K562 (cell line): ENCODE measurements at regions not wholly inside any gene's neighbourhood (a gene's known extent, or its start where the extent isn't known, plus 50 kb on each side); places are given as distances from the start of the nearest gene placed in this dataset.

Experiments
- ATAC-seq: fragments of 200-7000 bp; cut with Tn5 transposase; 3 replicates; pipeline ENCODE4 v1.9.1; 2020; ENCODE audit warnings: moderate library complexity
- BruUV-seq: library from RNA; stranded (reverse); fragments of 400-500 nt; replicated peaks from 2 replicates; lab custom pipeline; 2021; lab: Mats Ljungman, UMichigan
- CTCF ChIA-PET: fragments of 300-600 bp; formaldehyde crosslinking; extraction: SDS; loops from one replicate; lab custom pipeline; 2021; ENCODE audit warnings: low intra/inter-chr PET ratio; lab: Yijun Ruan, JAX
- POLR2A ChIA-PET: fragments of 300-600, 350-650 bp; sonication (Branson Sonifier 250); formaldehyde crosslinking; extraction: SDS; loops from one replicate; lab custom pipeline; 2021; ENCODE audit warnings: antibody characterized with exemption, inconsistent platforms; lab: Yijun Ruan, JAX
- DNase-seq, 4 experiments: peaks; one replicate each; pipeline versions ENCODE4 v3.0.0 to v3.0.0-alpha.2; 2011 to 2018; ENCODE audit warnings: low spot score in 3 of 4, mixed read lengths in 3 of 4; ENCODE audit errors: extremely low read depth in 1 of 4
- FAIRE-seq: peaks from 2 replicates; lab custom pipeline; 2011; peaks lifted over from hg19 to GRCh38; lab: Jason Lieb, UNC
- H2AFZ ChIP-seq: 2 replicates; pipeline ENCODE4 v1.6.0; 2011; ENCODE audit warnings: low read depth, low read length, control low read depth, inconsistent platforms
- H3K27ac ChIP-seq: fragments of 200-600 bp; 3 replicates; pipeline ENCODE4 v1.8.0; 2011; ENCODE audit warnings: low read depth, mild to moderate bottlenecking, control low read depth, inconsistent platforms, low read length, moderate library complexity, mixed read lengths; ENCODE audit errors: extremely low read depth
- H3K27me3 ChIP-seq, 2 experiments: fragments of 300-600 bp in 1 of 2; 2 replicates in 1 of 2; 3 replicates in 1 of 2; pipeline versions ENCODE4 v1.6.0 to v1.8.0; 2011; ENCODE audit warnings: inconsistent platforms in 2 of 2, low read length in 2 of 2, mild to moderate bottlenecking in 1 of 2, mixed read lengths in 1 of 2, moderate library complexity in 1 of 2; ENCODE audit not compliant: control insufficient read depth in 2 of 2, insufficient read depth in 2 of 2
- H3K36me3 ChIP-seq: fragments of 300-600 bp; 3 replicates; pipeline ENCODE4 v1.8.0; 2011; ENCODE audit warnings: mild to moderate bottlenecking, low read length, inconsistent platforms; ENCODE audit not compliant: control insufficient read depth, insufficient read depth
- H3K4me1 ChIP-seq, 2 experiments: fragments of 200-600 bp in 1 of 2; replicated peaks in 1 of 2; 2 replicates in 1 of 2; 3 replicates in 1 of 2; pipeline versions ENCODE4 v1.5.1 to v1.8.0; 2011; ENCODE audit warnings: inconsistent platforms in 2 of 2, low read length in 2 of 2, mild to moderate bottlenecking in 1 of 2, mixed read lengths in 1 of 2, moderate library complexity in 1 of 2; ENCODE audit not compliant: control insufficient read depth in 2 of 2, insufficient read depth in 2 of 2
- H3K4me2 ChIP-seq: 2 replicates; pipeline ENCODE4 v1.6.1; 2011; ENCODE audit warnings: low read length, control low read depth, inconsistent platforms, mixed read lengths; ENCODE audit not compliant: insufficient read depth
- H3K4me3 ChIP-seq: fragments of 200-600 bp; sonication (generic), shearing (Covaris generic); 2 replicates; pipeline ENCODE4 v1.5.1; 2016; ENCODE audit warnings: control low read depth, inconsistent platforms
- H3K79me2 ChIP-seq: fragments of 200-600 bp; 3 replicates; pipeline ENCODE4 v1.8.0; 2011; ENCODE audit warnings: low read length, inconsistent platforms; ENCODE audit not compliant: control insufficient read depth, insufficient read depth
- H3K9ac ChIP-seq, 2 experiments: 2 replicates each; pipeline versions ENCODE4 v1.6.0 to v1.6.1; 2011; ENCODE audit warnings: low read depth in 2 of 2, low read length in 2 of 2, control low read depth in 1 of 2, inconsistent platforms in 1 of 2, mild to moderate bottlenecking in 1 of 2, mixed read lengths in 1 of 2; ENCODE audit not compliant: insufficient read depth in 1 of 2
- H3K9me1 ChIP-seq: one replicate; pipeline ENCODE4 v1.6.0; 2011; ENCODE audit warnings: inconsistent platforms, mild to moderate bottlenecking, low read length, moderate library complexity; ENCODE audit not compliant: control insufficient read depth, insufficient read depth
- H3K9me3 ChIP-seq: replicated peaks from 2 replicates; pipeline ENCODE4 v1.5.1; 2011; ENCODE audit warnings: low read depth, low read length, inconsistent platforms; ENCODE audit not compliant: control insufficient read depth, insufficient read depth
- H4K20me1 ChIP-seq: replicated peaks from 2 replicates; pipeline ENCODE4 v1.6.1; 2011; ENCODE audit warnings: low read length, inconsistent platforms, mixed read lengths; ENCODE audit not compliant: control insufficient read depth, insufficient read depth
- ADNP ChIP-seq: fragments of 200-800 bp; sonication (Bioruptor generic); IDR thresholded peaks from 2 replicates; pipeline ENCODE4 v1.6.1; 2016; ENCODE audit warnings: missing genetic modification characterization, missing compliant biosample characterization
- BRD4 ChIP-seq: fragments of 200-600 bp; sonication (generic); IDR thresholded peaks from 2 replicates; pipeline ENCODE4 v1.6.1; 2017; ENCODE audit warnings: inconsistent platforms
- CCAR2 ChIP-seq: fragments of 200-400 bp; formaldehyde crosslinking; IDR thresholded peaks from 2 replicates; pipeline ENCODE4 v1.6.1; 2017; ENCODE audit warnings: mild to moderate bottlenecking, low read depth, low read length
- CEBPB ChIP-seq: fragments of 450-650 bp; IDR thresholded peaks from 2 replicates; pipeline ENCODE4 v1.6.1; 2016; ENCODE audit warnings: missing genetic modification characterization, missing compliant biosample characterization
- CREM ChIP-seq: IDR thresholded peaks from 2 replicates; pipeline ENCODE4 v1.6.1; 2014; ENCODE audit warnings: antibody characterized with exemption, low read depth
- ELK3 ChIP-seq: fragments of 450-650 bp; formaldehyde crosslinking; IDR thresholded peaks from 2 replicates; pipeline ENCODE4 v1.4.0; 2020; ENCODE audit warnings: mild to moderate bottlenecking
- FOS ChIP-seq: IDR thresholded peaks from 3 replicates; pipeline ENCODE4 v1.6.1; 2011; ENCODE audit not compliant: insufficient read length; ENCODE audit errors: extremely low read depth
- FOXO4 ChIP-seq: fragments of 450-650 bp; formaldehyde crosslinking; IDR thresholded peaks from 2 replicates; pipeline ENCODE4 v1.4.0; 2020; ENCODE audit warnings: mild to moderate bottlenecking, moderate library complexity
- HMBOX1 ChIP-seq: sonication (generic); IDR thresholded peaks from 2 replicates; pipeline ENCODE4 v1.6.1; 2016
- KLF16 ChIP-seq: IDR thresholded peaks from 2 replicates; pipeline ENCODE4 v1.6.1; 2016; ENCODE audit warnings: antibody characterized with exemption
- NFYB ChIP-seq: IDR thresholded peaks from 2 replicates; pipeline ENCODE4 v1.6.1; 2011; ENCODE audit warnings: mild to moderate bottlenecking, moderate library complexity; ENCODE audit not compliant: insufficient read length; ENCODE audit errors: extremely low read depth
- NR3C1 ChIP-seq: sonication (generic); formaldehyde crosslinking; IDR thresholded peaks from 2 replicates; pipeline ENCODE4 v1.8.1; 2022; ENCODE audit warnings: missing genetic modification reagents
- SMAD4 ChIP-seq: fragments of 250-450 bp; sonication (Bioruptor Pico); conservative IDR thresholded peaks from 2 replicates; pipeline ENCODE4 v1.8.0; 2021; ENCODE audit warnings: inconsistent platforms, mild to moderate bottlenecking, moderate library complexity
- SRSF9 ChIP-seq: fragments of 200-400 bp; formaldehyde crosslinking; IDR thresholded peaks from 2 replicates; pipeline ENCODE4 v1.6.1; 2017; ENCODE audit warnings: low read depth, low read length, borderline replicate concordance
- ZNF184 ChIP-seq: sonication (generic); formaldehyde crosslinking; IDR thresholded peaks from 2 replicates; pipeline ENCODE4 v1.5.0; 2020; ENCODE audit warnings: missing genetic modification reagents
- ZNF347 ChIP-seq: fragments of 450-650 bp; formaldehyde crosslinking; IDR thresholded peaks from 2 replicates; pipeline ENCODE4 v1.4.0; 2020; ENCODE audit warnings: low read depth, mild to moderate bottlenecking, moderate library complexity
- ZNF384 ChIP-seq: IDR thresholded peaks from 2 replicates; pipeline ENCODE4 v1.6.1; 2012; ENCODE audit warnings: low read depth, low read length, improper control_type of control experiment
- in situ Hi-C: fragments of 300-500 bp; cut with MboI; formaldehyde crosslinking; loops from 4 replicates; pipeline ENCODE4 v1.15.0; 2018; ENCODE audit warnings: inconsistent platforms, mixed read lengths
- intact Hi-C: fragments of 100-400 bp; cut with micrococcal nuclease; formaldehyde crosslinking; loops from 2 replicates; pipeline ENCODE4 v1.14.2; 2022

- Histone ChIP-seq H3K4me1 (no peaks in the 10 kb centered on the region), H3K9ac (no peak overlapping the region), H3K27me3 (no peaks in the 10 kb centered on the region), H3K4me2 (no peak overlapping the region), H3K4me3 (no peak overlapping the region), H3K36me3 (no peaks in the 10 kb centered on the region), H3K9me3 (no peaks in the 10 kb centered on the region; the same call in 1 of the 2 replicates), H2AFZ (no peak overlapping the region), H4K20me1 (no peaks in the 10 kb centered on the region), H3K79me2 (no peaks in the 10 kb centered on the region), H3K9me1 (no peaks in the 10 kb centered on the region), H3K27ac (no peak overlapping the region)
- no peak for DNase-seq
- ChIA-PET CTCF (interaction anchor here (0.6 kb wide), 1 partner anchor 13 kb away, joined by 3 read pairs; no protein-coding TSS in a partner anchor), POLR2A (interaction anchor here (1.5 kb wide), 1 partner anchor 16 kb away, joined by 4 read pairs; no protein-coding TSS in a partner anchor)
- ATAC-seq: no peak
- no TSS peak for BruUV-seq
- no peak for TF ChIP-seq FOS
- no peak for TF ChIP-seq NFYB
- TF ChIP-seq SMAD4: no peak
- in situ Hi-C loops: no loop called here
- intact Hi-C loops: no loop called here
- no peak for FAIRE-seq
Measured at GRCh38 chr4:32133734-32134133, 1413.6 kb downstream of the PCDH7 start.

GRCh38 chr4:32135642-32136041, 1415.5 kb downstream of the PCDH7 start:
- Histone ChIP-seq H3K4me2 (no peak overlapping the region), H3K4me1 (no peaks in the 10 kb centered on the region), H3K9me3 (no peaks in the 10 kb centered on the region), H3K27me3 (no peaks in the 10 kb centered on the region), H3K9ac (no peak overlapping the region), H3K9me1 (no peaks in the 10 kb centered on the region), H2AFZ (no peak overlapping the region), H4K20me1 (no peaks in the 10 kb centered on the region), H3K79me2 (no peaks in the 10 kb centered on the region), H3K36me3 (no peaks in the 10 kb centered on the region), H3K27ac (no peak overlapping the region), H3K4me3 (no peak overlapping the region)
- intact Hi-C loops (no loop called here), in situ Hi-C loops (no loop called here)
- no peak for ATAC-seq
- no TSS peak for BruUV-seq
- ChIA-PET CTCF (no interaction called here), POLR2A (no interaction called here)
- DNase-seq: no peak
- no peak for FAIRE-seq
- TF ChIP-seq ZNF384 (no peak), ELK3 (no peak), CCAR2 (no peak), NR3C1 (no peak), KLF16 (no peak), BRD4 (no peak), ADNP (no peak), ZNF347 (CRISPR knock-in tag) (no peak), ZNF184 (CRISPR knock-in tag) (no peak), HMBOX1 (no peak), CEBPB (tag) (no peak), CREM (no peak), FOXO4 (CRISPR knock-in tag) (no peak), SRSF9 (no peak)
